ENCODE measurements at regions not wholly inside any gene's neighbourhood (a gene's known extent, or its start where the extent isn't known, plus 50 kb on each side); places are given as distances from the start of the nearest gene placed in this dataset.

- Mint-ChIP-seq H3K27ac (peak overlapping the region in 2 of 3 experiments; percentile 41 to 83), H3K4me1 (peaks cover 7% of the 10 kb centered on the region), H3K9me3 (peaks cover 2% of the 10 kb centered on the region), H3K27me3 (ENCODE audit: low read depth) (no peaks in the 10 kb centered on the region), H3K36me3 (ENCODE audit: low read depth) (no peaks in the 10 kb centered on the region), H3K4me3 (peak overlapping the region in 2 of 3 experiments; percentile 11 to 12)
- no peak for TF ChIP-seq CTCF (IDR thresholded peaks at IDR 0.05; ENCODE audit: unreplicated experiment in 3 of 3)
Measured at GRCh38 chr4:155495572-155496293, 119.0 kb upstream of the MAP9 start.

GRCh38 chr4:155494037-155494718 is 117.4 kb upstream of the MAP9 start:
- no peak for TF ChIP-seq CTCF (IDR thresholded peaks at IDR 0.05; ENCODE audit: unreplicated experiment in 3 of 3)
- Mint-ChIP-seq H3K36me3 (ENCODE audit: low read depth) (no peaks in the 10 kb centered on the region), H3K27ac (no peak overlapping the region), H3K9me3 (no peaks in the 10 kb centered on the region), H3K4me3 (no peak overlapping the region), H3K27me3 (ENCODE audit: low read depth) (no peaks in the 10 kb centered on the region), H3K4me1 (peaks cover 7% of the 10 kb centered on the region)

- no peaks in the 10 kb centered on the region for H3K36me3 Mint-ChIP-seq (ENCODE audit: low read depth)
- H3K4me3 Mint-ChIP-seq: no peak overlapping the region
- no peaks in the 10 kb centered on the region for H3K9me3 Mint-ChIP-seq
- H3K27me3 Mint-ChIP-seq (ENCODE audit: low read depth): no peaks in the 10 kb centered on the region
- H3K27ac Mint-ChIP-seq: no peak overlapping the region
- H3K4me1 Mint-ChIP-seq: peaks cover 7% of the 10 kb centered on the region
- TF ChIP-seq CTCF (IDR thresholded peaks at IDR 0.05; ENCODE audit: unreplicated experiment in 3 of 3): no peak
Measured at GRCh38 chr4:155491336-155492120, 114.8 kb upstream of the MAP9 start.

GRCh38 chr4:155489271-155489670 is 112.5 kb upstream of the MAP9 start:
- Mint-ChIP-seq H3K27me3 (ENCODE audit: low read depth) (no peaks in the 10 kb centered on the region), H3K9me3 (no peaks in the 10 kb centered on the region), H3K27ac (no peak overlapping the region), H3K4me3 (no peak overlapping the region), H3K36me3 (ENCODE audit: low read depth) (no peaks in the 10 kb centered on the region), H3K4me1 (no peaks in the 10 kb centered on the region)
- no peak for TF ChIP-seq CTCF (IDR thresholded peaks at IDR 0.05; ENCODE audit: unreplicated experiment in 3 of 3)

- Mint-ChIP-seq H3K27me3 (ENCODE audit: low read depth) (no peaks in the 10 kb centered on the region), H3K36me3 (ENCODE audit: low read depth) (no peaks in the 10 kb centered on the region), H3K9me3 (no peaks in the 10 kb centered on the region), H3K27ac (no peak overlapping the region), H3K4me3 (no peak overlapping the region), H3K4me1 (no peaks in the 10 kb centered on the region)
- no peak for TF ChIP-seq CTCF (IDR thresholded peaks at IDR 0.05; ENCODE audit: unreplicated experiment in 3 of 3)
Measured at GRCh38 chr4:155488691-155489090, 111.9 kb upstream of the MAP9 start.
